ENCODE measurements at regions not wholly inside any gene's neighbourhood (a gene's known extent, or its start where the extent isn't known, plus 50 kb on each side); places are given as distances from the start of the nearest gene placed in this dataset.

DNA sequence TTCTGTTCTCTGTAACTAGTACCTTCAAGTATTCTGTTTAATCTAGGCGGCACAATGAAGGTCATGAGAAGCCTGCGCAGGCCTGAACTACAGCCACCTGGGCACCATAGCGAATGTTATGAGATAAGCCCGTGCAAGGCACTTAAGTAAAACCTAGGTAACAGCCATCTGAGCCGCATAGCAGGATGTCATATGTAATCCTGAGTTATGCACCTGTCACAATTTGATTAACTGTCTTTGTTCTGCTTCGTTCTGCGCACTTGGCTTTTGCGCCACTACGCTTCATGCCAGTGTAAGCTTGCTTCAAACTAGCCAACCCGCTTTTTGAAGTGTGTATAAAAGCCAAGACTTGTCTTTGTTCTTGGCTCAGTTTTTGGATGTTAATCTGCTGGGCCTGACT, 449.8 kb downstream of the KCNJ18 start:
- Histone ChIP-seq H3K4me1 (no peaks in the 10 kb centered on the region), H3K36me3 (ENCODE audit: low read depth, missing control alignments) (no peaks in the 10 kb centered on the region), H3K27me3 (no peaks in the 10 kb centered on the region), H3K4me3 (no peak overlapping the region), H3K9me3 (no peaks in the 10 kb centered on the region), H3K27ac (no peak overlapping the region)
- no peak for TF ChIP-seq POLR2A (IDR thresholded peaks at IDR 0.05)
- no peak for TF ChIP-seq CTCF (IDR thresholded peaks at IDR 0.05)
- intact Hi-C loops (cut with DNase I; ENCODE audit: low total_unique reads), result no loop called here
- no peak for DNase-seq
- WGBS, 2 donors, result 42 to 49% methylated on average over 10 of the region's 10 CpGs

GRCh38 chr17:22145605-22146178, 453.4 kb downstream of the KCNJ18 start:
- TF ChIP-seq CTCF (IDR thresholded peaks at IDR 0.05), result no peak
- TF ChIP-seq POLR2A (IDR thresholded peaks at IDR 0.05), result no peak
- intact Hi-C loops (cut with DNase I; ENCODE audit: low total_unique reads), result no loop called here
- DNase-seq, result no peak
- Histone ChIP-seq H3K27me3 (peaks cover 2% of the 10 kb centered on the region), H3K4me1 (no peaks in the 10 kb centered on the region), H3K27ac (no peak overlapping the region), H3K36me3 (ENCODE audit: low read depth, missing control alignments) (no peaks in the 10 kb centered on the region), H3K4me3 (no peak overlapping the region), H3K9me3 (no peaks in the 10 kb centered on the region)
- WGBS, 2 donors, result 48 to 59% methylated on average over 13 of the region's 13 CpGs

DNA sequence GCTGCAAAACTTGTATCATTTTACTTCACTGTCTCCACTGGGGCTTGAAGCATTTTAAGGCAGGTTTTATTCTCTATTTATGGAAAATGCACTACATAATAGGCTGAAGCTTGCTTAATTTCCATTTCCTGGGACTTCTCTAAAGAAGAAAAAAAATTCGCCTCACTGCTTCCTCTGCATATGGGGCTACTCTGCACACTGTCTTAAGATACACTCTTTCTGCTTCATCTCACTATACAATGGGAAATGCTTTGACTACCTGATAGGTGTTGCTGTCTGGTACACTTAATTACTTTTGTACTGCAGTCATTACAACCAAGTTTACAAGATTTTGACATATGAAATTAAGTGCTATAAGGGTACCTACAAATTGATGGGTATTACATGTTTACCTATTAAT, 466.0 kb downstream of the KCNJ18 start:
- TF ChIP-seq POLR2A (IDR thresholded peaks at IDR 0.05), result no peak
- TF ChIP-seq CTCF (IDR thresholded peaks at IDR 0.05), result no peak
- Histone ChIP-seq H3K4me1 (no peaks in the 10 kb centered on the region), H3K4me3 (no peak overlapping the region), H3K9me3 (no peaks in the 10 kb centered on the region), H3K27me3 (no peaks in the 10 kb centered on the region), H3K27ac (no peak overlapping the region), H3K36me3 (ENCODE audit: low read depth, missing control alignments) (no peaks in the 10 kb centered on the region)
- DNase-seq, result no peak
- intact Hi-C loops (cut with DNase I; ENCODE audit: low total_unique reads), result no loop called here
- 42 to 48% methylated on average over 1 of the region's 1 CpG for WGBS, 2 donors

GRCh38 chr17:22161376-22161775, 469.1 kb downstream of the KCNJ18 start:
- no peak overlapping the region for H3K4me3 ChIP-seq
- intact Hi-C loops (cut with DNase I; ENCODE audit: low total_unique reads), result no loop called here
- H3K27me3 ChIP-seq, result no peaks in the 10 kb centered on the region
- DNase-seq, result no peak
- no peaks in the 10 kb centered on the region for H3K4me1 ChIP-seq
- no peaks in the 10 kb centered on the region for H3K36me3 ChIP-seq (ENCODE audit: low read depth, missing control alignments)
- no peaks in the 10 kb centered on the region for H3K9me3 ChIP-seq
- H3K27ac ChIP-seq, result no peak overlapping the region
- 71 to 75% methylated on average over 7 of the region's 7 CpGs for WGBS, 2 donors
- no peak for TF ChIP-seq CTCF (IDR thresholded peaks at IDR 0.05)
- TF ChIP-seq POLR2A (IDR thresholded peaks at IDR 0.05), result no peak

DNA sequence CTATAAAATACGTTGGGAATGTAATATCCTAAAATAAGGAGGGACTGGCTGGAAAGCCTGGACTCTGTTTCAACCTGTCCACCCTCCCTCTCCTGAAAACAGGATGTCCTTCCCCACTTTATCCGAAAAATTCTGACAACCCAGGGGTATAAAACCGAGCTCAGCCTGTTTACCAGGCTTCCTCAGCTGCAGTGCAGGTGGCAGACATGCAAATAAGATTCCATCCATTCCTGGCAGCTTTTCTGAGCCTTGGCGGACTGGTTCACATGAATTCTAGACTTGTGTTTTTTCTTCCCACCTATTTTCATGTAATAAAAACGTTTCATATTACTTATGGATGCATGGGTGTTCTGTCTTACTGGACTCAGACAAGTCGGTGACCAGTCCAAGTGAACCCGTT, 479.3 kb downstream of the KCNJ18 start:
- no peak for DNase-seq
- no peak for TF ChIP-seq CTCF (IDR thresholded peaks at IDR 0.05)
- TF ChIP-seq POLR2A (IDR thresholded peaks at IDR 0.05), result no peak
- no peaks in the 10 kb centered on the region for H3K36me3 ChIP-seq (ENCODE audit: low read depth, missing control alignments)
- 46 to 52% methylated on average over 7 of the region's 7 CpGs for WGBS, 2 donors
- no peaks in the 10 kb centered on the region for H3K4me1 ChIP-seq
- no peaks in the 10 kb centered on the region for H3K9me3 ChIP-seq
- H3K27me3 ChIP-seq, result no peaks in the 10 kb centered on the region
- no peak overlapping the region for H3K4me3 ChIP-seq
- no peak overlapping the region for H3K27ac ChIP-seq
- intact Hi-C loops (cut with DNase I; ENCODE audit: low total_unique reads), result no loop called here

Data from testis (tissue), 2 donors.